Type B pancreatic cell (in vitro differentiated cells): ENCODE measurements at regions not wholly inside any gene's neighbourhood (a gene's known extent, or its start where the extent isn't known, plus 50 kb on each side); places are given as distances from the start of the nearest gene placed in this dataset.

Experiments used
- DNase-seq: peaks from one replicate; pipeline ENCODE4 v3.0.0; 2021; ENCODE audit warnings: mixed read lengths; ENCODE audit not compliant: unreplicated experiment; ENCODE audit errors: extremely low spot score
- H3K27ac Mint-ChIP-seq: 2 replicates; pipeline ENCODE4 v1.8.0; 2021; ENCODE audit warnings: mild to moderate bottlenecking, mixed read lengths
- H3K27me3 Mint-ChIP-seq: 2 replicates; pipeline ENCODE4 v1.8.0; 2021; ENCODE audit warnings: mixed read lengths
- H3K36me3 Mint-ChIP-seq: 2 replicates; pipeline ENCODE4 v1.8.0; 2021; ENCODE audit warnings: mixed read lengths
- H3K4me1 Mint-ChIP-seq: one replicate; pipeline ENCODE4 v1.8.0; 2021; ENCODE audit warnings: mixed read lengths; ENCODE audit not compliant: unreplicated experiment
- H3K4me3 Mint-ChIP-seq: 2 replicates; pipeline ENCODE4 v1.8.0; 2021; ENCODE audit warnings: mild to moderate bottlenecking, mixed read lengths
- H3K9me3 Mint-ChIP-seq: 2 replicates; pipeline ENCODE4 v1.8.0; 2021; ENCODE audit warnings: mixed read lengths
- TF ChIP-seq, protein P1 (sequence below): fragments of 200-600 bp; sonication (generic); conservative IDR thresholded peaks from 2 replicates; pipeline ENCODE4 v1.5.0; 2021; ENCODE audit warnings: antibody characterized with exemption, mild to moderate bottlenecking

DNA sequence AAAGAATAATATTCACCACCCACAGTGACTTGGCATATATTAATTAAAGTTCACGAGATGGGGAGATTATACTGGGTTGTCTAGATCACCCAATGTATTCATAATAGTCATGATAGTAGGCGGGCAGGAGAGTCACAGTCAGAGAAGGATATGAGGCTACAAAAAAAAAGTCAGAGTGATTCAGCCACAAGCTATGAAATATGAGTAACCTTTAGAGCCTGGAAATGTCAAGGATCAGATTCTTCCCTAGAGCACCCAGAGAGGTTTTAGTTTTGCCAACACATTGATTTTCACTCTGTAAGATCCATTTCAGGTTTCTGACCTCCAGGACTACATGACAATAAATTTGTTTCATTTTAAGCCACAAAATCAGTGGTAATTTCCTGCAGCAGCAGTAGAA lies 501.9 kb downstream of the GABRG1 start:
- TF ChIP-seq, protein P1, sequence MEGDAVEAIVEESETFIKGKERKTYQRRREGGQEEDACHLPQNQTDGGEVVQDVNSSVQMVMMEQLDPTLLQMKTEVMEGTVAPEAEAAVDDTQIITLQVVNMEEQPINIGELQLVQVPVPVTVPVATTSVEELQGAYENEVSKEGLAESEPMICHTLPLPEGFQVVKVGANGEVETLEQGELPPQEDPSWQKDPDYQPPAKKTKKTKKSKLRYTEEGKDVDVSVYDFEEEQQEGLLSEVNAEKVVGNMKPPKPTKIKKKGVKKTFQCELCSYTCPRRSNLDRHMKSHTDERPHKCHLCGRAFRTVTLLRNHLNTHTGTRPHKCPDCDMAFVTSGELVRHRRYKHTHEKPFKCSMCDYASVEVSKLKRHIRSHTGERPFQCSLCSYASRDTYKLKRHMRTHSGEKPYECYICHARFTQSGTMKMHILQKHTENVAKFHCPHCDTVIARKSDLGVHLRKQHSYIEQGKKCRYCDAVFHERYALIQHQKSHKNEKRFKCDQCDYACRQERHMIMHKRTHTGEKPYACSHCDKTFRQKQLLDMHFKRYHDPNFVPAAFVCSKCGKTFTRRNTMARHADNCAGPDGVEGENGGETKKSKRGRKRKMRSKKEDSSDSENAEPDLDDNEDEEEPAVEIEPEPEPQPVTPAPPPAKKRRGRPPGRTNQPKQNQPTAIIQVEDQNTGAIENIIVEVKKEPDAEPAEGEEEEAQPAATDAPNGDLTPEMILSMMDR = no peak
- no peaks in the 10 kb centered on the region for H3K36me3 Mint-ChIP-seq
- no peak overlapping the region for H3K4me3 Mint-ChIP-seq
- no peak overlapping the region for H3K27ac Mint-ChIP-seq
- no peaks in the 10 kb centered on the region for H3K4me1 Mint-ChIP-seq
- DNase-seq = no peak
- no peaks in the 10 kb centered on the region for H3K9me3 Mint-ChIP-seq
- no peaks in the 10 kb centered on the region for H3K27me3 Mint-ChIP-seq

DNA sequence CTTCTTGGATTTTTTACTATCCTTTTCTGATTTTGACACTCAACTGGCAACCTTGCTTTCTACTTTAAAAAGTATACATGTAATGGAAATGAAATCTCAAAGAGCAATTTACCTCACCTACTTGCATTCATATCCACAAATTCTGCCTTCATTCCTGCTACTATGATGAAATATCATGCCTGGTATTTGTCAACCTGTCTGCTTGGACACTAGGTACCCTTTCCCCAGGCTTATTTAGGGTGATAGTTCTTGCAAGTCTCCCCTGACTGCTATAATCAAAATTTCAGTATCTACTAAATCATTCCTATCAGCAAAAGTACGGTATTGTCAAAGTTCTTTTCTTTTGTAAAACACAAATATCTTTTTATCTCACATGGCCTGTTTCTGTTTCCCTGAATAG lies 503.0 kb downstream of the GABRG1 start:
- Mint-ChIP-seq H3K27ac (no peak overlapping the region), H3K36me3 (no peaks in the 10 kb centered on the region), H3K9me3 (no peaks in the 10 kb centered on the region), H3K4me3 (no peak overlapping the region), H3K4me1 (no peaks in the 10 kb centered on the region), H3K27me3 (no peaks in the 10 kb centered on the region)
- TF ChIP-seq, protein P1 = no peak
- no peak for DNase-seq

DNA sequence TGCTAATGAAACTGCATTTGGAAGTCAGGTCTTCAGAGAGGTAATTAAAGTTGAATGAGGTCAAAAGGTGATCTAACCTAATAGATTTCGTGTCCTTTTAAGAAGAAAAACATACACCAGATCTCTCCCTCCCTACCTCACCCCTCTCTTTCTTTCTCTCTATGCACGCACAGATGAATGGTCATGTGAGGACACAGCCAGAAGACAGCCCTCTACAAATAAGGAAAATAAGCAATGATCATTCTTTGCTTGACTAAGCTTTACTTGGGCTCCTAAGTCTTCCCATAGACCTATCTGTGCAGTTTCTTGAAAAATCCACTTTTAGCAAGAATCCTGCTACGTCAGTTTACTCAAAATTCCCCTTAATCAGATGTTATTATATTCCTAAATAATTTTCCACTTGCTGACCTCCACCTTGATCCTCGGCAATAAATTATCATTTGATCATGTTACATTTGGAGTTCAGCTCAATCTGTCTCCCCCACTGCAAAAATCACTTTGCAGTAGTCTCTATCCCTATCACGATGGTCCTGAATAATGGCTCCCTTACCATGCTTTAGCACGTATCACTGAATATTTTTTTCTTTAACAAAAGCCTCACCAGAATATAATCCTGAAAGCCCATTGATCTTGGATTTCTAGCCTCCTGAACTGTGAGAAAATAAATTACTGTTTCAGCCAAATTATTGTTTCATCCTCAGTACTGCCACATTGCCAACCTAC lies 527.3 kb downstream of the GABRG1 start:
- no peak overlapping the region for H3K27ac Mint-ChIP-seq
- H3K9me3 Mint-ChIP-seq = no peaks in the 10 kb centered on the region
- peaks cover 6% of the 10 kb centered on the region for H3K27me3 Mint-ChIP-seq
- no peak for DNase-seq
- no peaks in the 10 kb centered on the region for H3K4me1 Mint-ChIP-seq
- TF ChIP-seq, protein P1 = no peak
- no peak overlapping the region for H3K4me3 Mint-ChIP-seq
- no peaks in the 10 kb centered on the region for H3K36me3 Mint-ChIP-seq

DNA sequence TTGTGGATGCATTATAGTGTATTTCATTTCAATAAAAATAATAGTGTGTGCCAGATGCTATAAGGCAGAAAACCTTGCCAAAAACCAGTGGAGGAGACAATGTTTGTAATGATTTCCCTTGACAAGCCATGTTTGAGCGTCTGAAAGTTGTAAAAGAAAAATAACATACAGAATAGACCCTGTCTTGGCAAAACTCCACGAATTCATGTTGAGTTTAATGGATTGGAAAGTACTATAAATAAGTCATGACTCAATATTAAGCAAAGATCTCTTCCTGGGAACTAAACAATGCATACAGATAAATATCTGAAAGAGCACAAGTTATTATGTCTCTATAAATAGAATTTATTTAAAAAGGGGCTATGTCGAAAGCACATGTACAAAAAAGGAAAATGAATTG lies 543.5 kb downstream of the GABRG1 start:
- Mint-ChIP-seq H3K36me3 (no peaks in the 10 kb centered on the region), H3K9me3 (no peaks in the 10 kb centered on the region), H3K4me1 (no peaks in the 10 kb centered on the region), H3K4me3 (no peak overlapping the region), H3K27ac (no peak overlapping the region), H3K27me3 (no peaks in the 10 kb centered on the region)
- no peak for DNase-seq
- TF ChIP-seq, protein P1 = no peak

DNA sequence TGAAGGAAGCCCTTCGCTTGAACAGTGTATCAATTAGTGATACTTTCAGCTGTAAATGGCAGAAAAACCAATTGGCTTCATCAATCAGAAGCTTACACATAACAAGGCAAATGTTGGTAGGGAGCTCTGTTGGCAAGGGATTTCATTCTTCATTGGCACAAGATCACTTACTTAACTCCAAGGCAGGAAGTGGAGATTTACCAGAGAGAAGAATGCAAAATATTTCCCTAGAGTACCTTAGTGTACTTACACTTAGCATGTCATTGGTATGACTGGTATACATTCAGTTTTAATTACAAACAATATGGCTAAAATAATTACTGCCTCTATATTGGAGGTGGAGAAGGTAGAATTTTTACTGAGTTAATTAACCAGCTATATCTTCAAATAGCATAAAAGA lies 545.0 kb downstream of the GABRG1 start:
- no peaks in the 10 kb centered on the region for H3K36me3 Mint-ChIP-seq
- no peak overlapping the region for H3K4me3 Mint-ChIP-seq
- no peak for DNase-seq
- TF ChIP-seq, protein P1 = no peak
- no peak overlapping the region for H3K27ac Mint-ChIP-seq
- H3K27me3 Mint-ChIP-seq = no peaks in the 10 kb centered on the region
- no peaks in the 10 kb centered on the region for H3K4me1 Mint-ChIP-seq
- H3K9me3 Mint-ChIP-seq = no peaks in the 10 kb centered on the region
